ENCODE measurements at regions not wholly inside any gene's neighbourhood (a gene's known extent, or its start where the extent isn't known, plus 50 kb on each side); places are given as distances from the start of the nearest gene placed in this dataset.

GRCh38 chr2:58805126-58805525, 564.0 kb upstream of the FANCL start:
- Mint-ChIP-seq H3K36me3 (no peaks in the 10 kb centered on the region), H3K27me3 (no peaks in the 10 kb centered on the region), H3K4me1 (no peaks in the 10 kb centered on the region), H3K4me3 (no peak overlapping the region), H3K9me3 (no peaks in the 10 kb centered on the region), H3K27ac (no peak overlapping the region)

GRCh38 chr2:58803192-58803591, 562.1 kb upstream of the FANCL start:
- Mint-ChIP-seq H3K4me3 (no peak overlapping the region), H3K36me3 (no peaks in the 10 kb centered on the region), H3K4me1 (no peaks in the 10 kb centered on the region), H3K27me3 (no peaks in the 10 kb centered on the region), H3K27ac (no peak overlapping the region), H3K9me3 (no peaks in the 10 kb centered on the region)

GRCh38 chr2:58800881-58801280, 559.8 kb upstream of the FANCL start:
- Mint-ChIP-seq H3K36me3 (no peaks in the 10 kb centered on the region), H3K4me3 (no peak overlapping the region), H3K4me1 (no peaks in the 10 kb centered on the region), H3K9me3 (no peaks in the 10 kb centered on the region), H3K27ac (no peak overlapping the region), H3K27me3 (no peaks in the 10 kb centered on the region)

GRCh38 chr2:58798676-58799208, 557.6 kb upstream of the FANCL start:
- no peak overlapping the region for H3K4me3 Mint-ChIP-seq
- no peaks in the 10 kb centered on the region for H3K9me3 Mint-ChIP-seq
- no peaks in the 10 kb centered on the region for H3K4me1 Mint-ChIP-seq
- H3K27ac Mint-ChIP-seq: no peak overlapping the region
- H3K27me3 Mint-ChIP-seq: no peaks in the 10 kb centered on the region
- no peaks in the 10 kb centered on the region for H3K36me3 Mint-ChIP-seq

GRCh38 chr2:58796239-58796910, 555.2 kb upstream of the FANCL start:
- Mint-ChIP-seq H3K4me3 (no peak overlapping the region), H3K4me1 (no peaks in the 10 kb centered on the region), H3K36me3 (no peaks in the 10 kb centered on the region), H3K27me3 (no peaks in the 10 kb centered on the region), H3K27ac (no peak overlapping the region), H3K9me3 (no peaks in the 10 kb centered on the region)

DNA sequence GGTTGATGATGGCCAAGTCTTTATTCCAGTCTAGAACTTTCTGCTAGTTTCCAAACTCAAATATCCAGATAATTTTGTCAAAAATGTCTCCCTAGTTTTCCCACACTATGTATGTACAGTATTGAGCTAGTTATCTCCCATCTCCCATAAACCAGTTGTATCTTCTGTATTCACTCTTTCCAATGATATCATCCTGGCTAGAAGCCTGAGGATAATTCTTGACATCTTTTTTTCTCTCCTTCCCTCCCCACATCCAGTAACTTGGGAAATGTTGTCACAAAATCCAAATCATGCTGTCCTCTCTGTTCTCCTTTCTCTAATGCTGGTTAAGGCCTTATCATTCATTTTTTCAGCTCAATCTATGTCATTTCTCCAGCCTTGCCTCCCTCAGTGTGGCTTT, 553.8 kb upstream of the FANCL start:
- H3K27me3 Mint-ChIP-seq: no peaks in the 10 kb centered on the region
- H3K9me3 Mint-ChIP-seq: no peaks in the 10 kb centered on the region
- H3K36me3 Mint-ChIP-seq: no peaks in the 10 kb centered on the region
- no peak overlapping the region for H3K4me3 Mint-ChIP-seq
- H3K4me1 Mint-ChIP-seq: no peaks in the 10 kb centered on the region
- no peak overlapping the region for H3K27ac Mint-ChIP-seq

DNA sequence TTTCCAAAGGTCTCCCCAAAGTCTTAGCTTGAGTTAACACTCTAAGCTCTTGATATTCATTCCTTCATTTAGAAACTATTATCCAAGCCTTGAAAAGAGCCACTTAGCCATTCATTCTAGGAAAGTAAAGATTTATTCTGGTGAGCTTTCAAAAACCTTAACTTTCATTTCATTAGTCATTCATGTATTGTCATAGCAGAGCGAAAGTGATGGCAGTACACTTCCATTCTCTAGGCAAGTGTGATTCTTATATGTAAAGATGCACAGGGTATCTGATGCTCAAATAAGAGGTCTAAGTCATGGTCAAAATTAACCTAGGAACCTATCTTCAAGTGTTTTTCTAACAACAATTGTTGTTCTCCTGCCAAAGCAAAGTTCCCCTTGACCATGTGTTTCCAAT, 553.0 kb upstream of the FANCL start:
- no peak overlapping the region for H3K4me3 Mint-ChIP-seq
- H3K9me3 Mint-ChIP-seq: no peaks in the 10 kb centered on the region
- H3K27ac Mint-ChIP-seq: no peak overlapping the region
- H3K27me3 Mint-ChIP-seq: no peaks in the 10 kb centered on the region
- no peaks in the 10 kb centered on the region for H3K4me1 Mint-ChIP-seq
- no peaks in the 10 kb centered on the region for H3K36me3 Mint-ChIP-seq

DNA sequence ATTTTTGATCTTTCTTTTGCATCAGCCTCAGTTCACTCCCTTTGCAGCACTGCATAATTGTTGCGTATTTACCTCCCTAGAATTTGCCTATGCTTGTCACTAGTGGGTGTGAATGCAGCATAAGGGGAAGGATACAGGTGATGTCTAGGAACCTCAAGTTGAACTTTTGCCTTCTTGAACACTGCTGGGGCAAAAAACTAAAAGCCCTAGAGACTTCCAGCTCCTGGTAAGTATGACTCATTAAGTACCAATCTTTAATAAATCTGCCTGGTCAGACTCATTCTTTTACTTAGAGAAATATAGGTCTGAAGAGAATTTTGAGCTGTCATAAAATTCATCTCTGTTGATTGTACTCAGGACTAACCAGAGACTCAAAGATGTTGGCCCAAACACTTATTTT, 547.3 kb upstream of the FANCL start:
- no peaks in the 10 kb centered on the region for H3K27me3 Mint-ChIP-seq
- H3K9me3 Mint-ChIP-seq: no peaks in the 10 kb centered on the region
- no peaks in the 10 kb centered on the region for H3K4me1 Mint-ChIP-seq
- H3K36me3 Mint-ChIP-seq: no peaks in the 10 kb centered on the region
- no peak overlapping the region for H3K27ac Mint-ChIP-seq
- no peak overlapping the region for H3K4me3 Mint-ChIP-seq

GRCh38 chr2:58770846-58771245, 529.7 kb upstream of the FANCL start:
- H3K4me3 Mint-ChIP-seq: no peak overlapping the region
- no peaks in the 10 kb centered on the region for H3K36me3 Mint-ChIP-seq

GRCh38 chr2:58769864-58770234, 528.7 kb upstream of the FANCL start:
- no peaks in the 10 kb centered on the region for H3K36me3 Mint-ChIP-seq
- H3K27ac Mint-ChIP-seq: no peak overlapping the region
- H3K9me3 Mint-ChIP-seq: no peaks in the 10 kb centered on the region
- H3K4me3 Mint-ChIP-seq: no peak overlapping the region
- peaks cover 5% of the 10 kb centered on the region for H3K27me3 Mint-ChIP-seq
- H3K4me1 Mint-ChIP-seq: no peaks in the 10 kb centered on the region

More at GRCh38 chr2:58770846-58771245, 529.7 kb upstream of the FANCL start:
- peaks cover 5% of the 10 kb centered on the region for H3K27me3 Mint-ChIP-seq
- H3K4me1 Mint-ChIP-seq: no peaks in the 10 kb centered on the region
- no peak overlapping the region for H3K27ac Mint-ChIP-seq
- H3K9me3 Mint-ChIP-seq: no peaks in the 10 kb centered on the region

- Mint-ChIP-seq H3K27ac (peak overlapping the region; percentile 51), H3K4me3 (no peak overlapping the region), H3K36me3 (no peaks in the 10 kb centered on the region), H3K4me1 (no peaks in the 10 kb centered on the region), H3K9me3 (no peaks in the 10 kb centered on the region), H3K27me3 (peaks cover 5% of the 10 kb centered on the region)
Measured at GRCh38 chr2:58769111-58769863, 528.2 kb upstream of the FANCL start.

- Mint-ChIP-seq H3K9me3 (no peaks in the 10 kb centered on the region), H3K27ac (no peak overlapping the region)
Measured at GRCh38 chr2:58768715-58769080, 527.6 kb upstream of the FANCL start.

DNA sequence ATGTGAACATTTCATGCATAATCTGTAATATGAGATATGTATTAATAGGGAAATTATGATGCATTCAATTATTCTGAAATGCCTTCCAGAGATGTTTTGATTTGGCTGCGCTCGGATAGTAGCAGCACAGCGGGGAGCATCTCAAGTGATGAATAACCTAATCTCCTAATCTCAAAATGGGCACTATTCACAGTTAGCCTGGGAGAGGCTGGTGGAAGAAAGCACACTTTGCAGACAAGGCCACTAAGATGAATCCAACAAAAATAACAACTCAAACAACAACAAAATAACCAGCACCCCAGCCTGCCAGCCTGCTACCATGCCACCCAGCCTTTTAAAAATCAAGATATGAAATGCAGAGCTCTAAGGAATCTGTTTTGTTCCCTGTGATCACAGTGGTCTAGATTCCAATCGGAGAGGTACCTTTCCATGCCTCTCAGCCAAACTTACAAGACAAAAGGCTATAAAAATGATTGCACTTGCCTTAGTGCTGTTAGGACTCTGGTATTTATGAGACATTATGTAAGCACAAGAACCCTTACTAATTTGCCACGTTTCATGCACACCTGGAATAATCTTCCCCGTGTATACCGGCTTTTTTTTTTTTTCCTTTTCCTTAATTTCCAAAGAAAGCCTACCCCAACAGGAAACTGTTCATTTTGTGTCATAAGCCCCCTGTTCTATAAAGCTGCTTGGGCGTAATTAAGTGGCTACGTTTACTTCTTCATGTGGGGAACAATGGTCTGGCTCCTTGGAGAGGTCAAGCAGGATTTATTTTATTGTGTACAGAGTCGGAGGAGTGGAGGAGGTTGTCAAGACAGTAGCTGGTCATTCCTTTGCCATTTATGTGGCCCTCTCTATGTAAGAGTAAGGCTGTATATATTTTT, 526.9 kb upstream of the FANCL start:
- no peaks in the 10 kb centered on the region for H3K9me3 Mint-ChIP-seq
- no peak overlapping the region for H3K27ac Mint-ChIP-seq
- no peaks in the 10 kb centered on the region for H3K36me3 Mint-ChIP-seq
- no peak overlapping the region for H3K4me3 Mint-ChIP-seq
- no peaks in the 10 kb centered on the region for H3K4me1 Mint-ChIP-seq
- H3K27me3 Mint-ChIP-seq: peaks cover 5% of the 10 kb centered on the region

More at GRCh38 chr2:58768715-58769080, 527.6 kb upstream of the FANCL start:
- no peaks in the 10 kb centered on the region for H3K36me3 Mint-ChIP-seq
- no peaks in the 10 kb centered on the region for H3K4me1 Mint-ChIP-seq
- H3K27me3 Mint-ChIP-seq: peaks cover 5% of the 10 kb centered on the region
- H3K4me3 Mint-ChIP-seq: no peak overlapping the region

DNA sequence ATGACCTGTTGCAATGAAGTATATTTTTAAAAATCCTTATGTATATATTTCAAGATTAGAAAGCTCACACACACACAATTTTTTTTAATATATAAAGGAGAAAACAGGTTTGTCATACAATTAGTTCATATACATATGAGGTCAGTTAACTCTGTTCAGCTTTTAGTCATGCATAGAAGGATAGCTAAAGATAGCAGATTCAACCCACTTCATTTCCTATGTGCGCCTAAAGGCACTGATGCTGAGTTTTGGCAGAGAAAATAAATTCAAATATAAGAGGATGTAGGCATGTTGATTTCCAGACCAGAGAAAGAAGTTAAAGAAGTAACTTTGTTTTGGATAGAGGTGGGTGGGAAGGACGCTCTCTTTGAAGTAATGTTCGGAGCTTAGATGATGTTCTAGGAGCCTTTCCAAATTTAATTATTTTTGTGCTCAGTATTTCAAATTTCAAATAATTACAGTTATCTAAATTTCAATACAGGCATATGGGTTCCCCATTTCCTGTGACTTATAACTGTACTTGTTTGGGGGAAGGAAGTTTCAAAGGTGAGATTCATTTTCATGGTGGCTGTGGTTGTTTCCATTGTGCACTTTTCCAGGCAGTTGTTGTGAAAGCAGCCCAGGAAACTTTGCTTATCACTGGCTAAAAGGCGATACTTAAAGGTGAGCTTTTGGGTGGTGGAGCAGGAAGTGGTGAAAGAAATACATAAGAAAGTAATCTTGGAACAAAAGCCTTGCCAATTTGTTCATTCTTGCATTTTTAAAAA, 523.4 kb upstream of the FANCL start:
- peaks cover 4% of the 10 kb centered on the region for H3K27me3 Mint-ChIP-seq
- no peaks in the 10 kb centered on the region for H3K9me3 Mint-ChIP-seq
- H3K36me3 Mint-ChIP-seq: no peaks in the 10 kb centered on the region
- H3K4me1 Mint-ChIP-seq: no peaks in the 10 kb centered on the region
- no peak overlapping the region for H3K4me3 Mint-ChIP-seq
- H3K27ac Mint-ChIP-seq: no peak overlapping the region

- no peaks in the 10 kb centered on the region for H3K4me1 Mint-ChIP-seq
- peaks cover 2% of the 10 kb centered on the region for H3K27me3 Mint-ChIP-seq
- no peak overlapping the region for H3K4me3 Mint-ChIP-seq
- H3K36me3 Mint-ChIP-seq: no peaks in the 10 kb centered on the region
- no peak overlapping the region for H3K27ac Mint-ChIP-seq
- H3K9me3 Mint-ChIP-seq: no peaks in the 10 kb centered on the region
Measured at GRCh38 chr2:58762176-58762781, 521.2 kb upstream of the FANCL start.
